H7 (cell line): ENCODE measurements at regions not wholly inside any gene's neighbourhood (a gene's known extent, or its start where the extent isn't known, plus 50 kb on each side); places are given as distances from the start of the nearest gene placed in this dataset.
A peak's percentile ranks its signal among the peaks of the same experiment; 100 is the strongest.

Experiments
- DNase-seq: peaks from one replicate; pipeline ENCODE4 v3.0.0; 2012
- H3K27me3 ChIP-seq: 2 replicates; pipeline ENCODE4 v1.6.0; 2011; ENCODE audit warnings: mild to moderate bottlenecking, low read length; ENCODE audit not compliant: control insufficient read depth, insufficient read depth
- H3K36me3 ChIP-seq: replicated peaks from 2 replicates; pipeline ENCODE4 v1.5.1; 2011; ENCODE audit warnings: low read length; ENCODE audit not compliant: control insufficient read depth, insufficient read depth
- H3K4me3 ChIP-seq: 2 replicates; pipeline ENCODE4 v1.5.1; 2011; ENCODE audit warnings: low read depth, mild to moderate bottlenecking, control low read depth, low read length, moderate library complexity; ENCODE audit not compliant: insufficient read depth

DNA sequence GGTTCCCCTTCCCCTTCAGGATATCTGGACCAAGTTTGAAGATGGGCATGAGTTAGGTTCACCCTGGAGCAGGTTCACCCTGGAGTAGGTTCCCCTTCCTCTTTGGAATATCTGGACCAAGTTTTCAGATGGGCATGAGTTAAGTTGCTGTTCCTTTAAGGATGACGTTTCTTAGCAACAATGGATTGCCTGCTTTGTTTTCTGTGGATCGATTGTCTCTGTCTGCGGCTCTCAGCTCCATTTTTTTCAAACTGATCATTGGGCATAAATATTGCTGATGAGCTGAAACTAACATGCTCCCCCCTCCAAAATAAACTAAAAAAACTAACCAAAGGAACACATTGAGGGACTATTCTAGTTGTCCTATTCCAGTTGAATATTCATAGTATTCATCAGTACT is 149.5 kb downstream of the SPP2 start:
- no peaks in the 10 kb centered on the region for H3K36me3 ChIP-seq
- H3K4me3 ChIP-seq = no peak overlapping the region
- no peak for DNase-seq
- no peaks in the 10 kb centered on the region for H3K27me3 ChIP-seq

DNA sequence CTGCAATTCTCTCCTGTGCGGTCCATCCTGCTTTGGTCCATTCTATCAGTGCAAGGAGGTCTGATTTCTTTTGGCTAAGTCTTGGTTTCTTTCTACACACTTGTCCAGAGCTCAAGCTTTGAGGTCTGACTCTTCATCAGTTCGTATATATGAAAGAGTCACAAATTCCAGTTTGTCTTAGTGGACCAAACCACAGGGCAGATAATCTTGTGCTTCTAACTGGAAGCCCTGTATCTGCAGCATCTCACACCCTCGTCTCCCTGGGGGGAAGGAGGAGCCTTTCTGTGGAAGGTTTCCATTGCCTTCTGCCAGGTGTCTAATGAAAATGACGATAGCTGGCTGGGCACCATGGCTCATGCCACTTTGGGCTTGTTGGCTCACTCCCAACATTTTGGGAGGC is 148.5 kb downstream of the SPP2 start:
- Histone ChIP-seq H3K36me3 (no peaks in the 10 kb centered on the region), H3K4me3 (no peak overlapping the region)
- no peak for DNase-seq

DNA sequence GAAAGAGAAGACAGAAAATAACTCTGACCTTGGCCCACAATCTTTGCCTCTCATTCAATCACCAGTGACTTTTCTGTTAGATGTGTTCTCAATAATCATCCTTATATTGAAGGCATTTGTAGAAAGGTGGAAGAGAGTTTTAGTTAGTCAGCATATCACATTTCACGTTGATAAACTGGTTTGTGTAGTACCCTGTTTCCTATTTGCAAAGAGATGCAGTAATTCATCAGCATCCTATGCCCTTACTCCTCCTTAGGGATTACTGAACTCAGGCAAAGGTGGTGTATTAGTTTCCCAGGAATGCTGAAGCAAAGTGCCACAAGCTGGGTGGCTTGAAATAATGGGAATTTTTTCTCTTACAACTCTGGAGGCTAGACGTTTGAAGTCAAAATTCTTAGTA is 145.0 kb downstream of the SPP2 start:
- no peak for DNase-seq
- Histone ChIP-seq H3K36me3 (no peaks in the 10 kb centered on the region), H3K27me3 (no peaks in the 10 kb centered on the region), H3K4me3 (no peak overlapping the region)

More for the DNA sequence above, 148.5 kb downstream of the SPP2 start:
- no peaks in the 10 kb centered on the region for H3K27me3 ChIP-seq

DNA sequence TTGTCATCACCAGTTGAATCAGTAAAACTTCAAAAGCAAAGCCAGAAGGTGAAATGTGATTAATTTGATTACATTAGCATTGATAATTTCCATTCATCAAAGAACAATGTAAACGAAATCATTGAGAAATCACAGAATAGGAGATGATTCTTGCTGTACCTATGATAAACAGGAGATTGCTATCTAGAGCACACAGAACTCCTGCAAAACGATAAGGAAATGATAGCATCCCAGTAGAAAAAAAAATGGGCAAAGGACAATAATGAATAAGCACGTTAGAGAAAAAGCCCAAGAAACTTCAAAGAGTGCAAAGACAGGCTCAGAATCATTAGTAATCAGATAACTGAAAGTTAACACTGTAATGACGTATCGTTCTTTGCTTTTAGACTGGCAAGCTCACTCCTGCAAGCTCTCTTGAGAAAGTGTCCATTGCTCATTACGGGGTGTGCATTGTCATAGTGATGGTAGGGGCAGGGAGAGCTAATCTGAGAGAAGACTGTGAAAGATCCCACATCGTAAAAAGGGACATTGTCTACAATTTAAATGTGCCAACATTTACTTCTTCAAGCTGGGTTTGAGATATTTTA is 143.6 kb downstream of the SPP2 start:
- H3K36me3 ChIP-seq = no peaks in the 10 kb centered on the region
- no peak for DNase-seq
- no peaks in the 10 kb centered on the region for H3K27me3 ChIP-seq
- no peak overlapping the region for H3K4me3 ChIP-seq

DNA sequence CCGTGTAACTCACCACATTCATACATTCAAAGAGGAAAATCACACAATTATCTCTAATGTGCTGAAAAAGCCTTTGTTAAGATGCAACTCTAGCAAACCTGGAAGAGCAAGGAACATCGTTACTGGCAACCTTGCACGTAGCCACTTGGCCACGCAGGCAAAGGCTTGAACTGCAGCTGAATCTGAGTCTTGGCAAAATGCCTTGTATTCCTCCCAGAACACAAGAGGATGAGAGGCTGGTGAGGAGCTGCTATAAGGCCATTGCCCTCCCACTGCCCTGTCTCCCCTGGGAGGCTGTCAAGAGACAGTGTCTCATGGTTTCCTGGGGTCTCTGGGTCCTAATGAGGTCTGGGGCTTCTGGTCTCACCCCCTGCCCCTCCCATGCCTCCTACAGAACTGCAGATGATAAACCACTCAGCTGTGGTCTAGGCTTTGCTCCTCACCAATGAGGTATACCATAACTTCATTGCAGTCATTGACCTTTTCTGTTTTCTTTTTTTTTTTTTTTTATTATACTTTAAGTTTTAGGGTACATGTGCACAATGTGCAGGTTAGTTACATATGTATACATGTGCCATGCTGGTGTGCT is 141.4 kb downstream of the SPP2 start:
- DNase-seq = no peak

DNA sequence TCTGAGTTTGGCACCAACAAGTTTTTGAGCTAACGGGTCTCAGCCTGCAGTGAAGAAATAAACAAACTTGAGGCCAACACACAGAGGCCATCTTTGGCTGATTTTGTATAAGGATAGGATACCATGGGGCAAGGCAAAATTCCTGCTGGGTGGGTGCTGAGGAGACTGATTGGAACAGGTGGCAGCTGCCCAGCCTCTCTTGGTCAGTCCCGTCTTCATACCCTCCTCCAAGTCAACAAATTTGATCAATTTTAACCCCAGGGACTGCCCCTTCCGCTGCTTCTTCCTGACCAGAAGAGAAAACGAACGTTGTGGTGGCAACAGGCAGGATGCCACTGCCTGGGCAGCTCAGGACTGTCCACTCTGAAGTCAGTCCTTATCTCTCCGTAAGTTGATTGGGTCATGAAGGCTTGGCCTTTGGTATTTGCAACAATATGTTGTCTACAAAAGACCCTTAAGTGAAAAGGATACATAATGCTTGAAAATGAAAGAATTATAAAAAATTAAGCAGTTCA is 139.3 kb downstream of the SPP2 start:
- DNase-seq = no peak
- H3K36me3 ChIP-seq = no peaks in the 10 kb centered on the region
- H3K4me3 ChIP-seq = no peak overlapping the region
- no peaks in the 10 kb centered on the region for H3K27me3 ChIP-seq

More for the DNA sequence above, 141.4 kb downstream of the SPP2 start:
- Histone ChIP-seq H3K36me3 (no peaks in the 10 kb centered on the region), H3K27me3 (no peaks in the 10 kb centered on the region), H3K4me3 (no peak overlapping the region)

DNA sequence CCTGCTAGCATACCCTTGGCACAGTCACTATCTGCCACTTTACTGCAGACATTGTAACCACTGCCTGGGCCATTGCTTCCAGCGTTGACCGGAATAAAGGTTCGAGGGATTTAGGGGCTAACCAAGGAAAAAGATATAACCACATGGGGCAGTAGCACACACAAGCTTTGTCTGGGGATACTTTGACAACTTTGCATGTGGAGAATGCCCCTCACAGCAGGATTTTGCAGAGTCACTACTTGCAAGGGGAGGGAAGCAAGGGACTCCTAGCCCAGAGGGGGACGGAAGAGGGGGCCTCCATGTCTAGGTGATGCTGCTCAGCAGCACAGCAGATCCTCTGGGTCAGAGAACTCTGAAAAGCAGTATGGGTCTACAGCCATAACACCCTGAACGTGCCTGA is 138.7 kb downstream of the SPP2 start:
- H3K27me3 ChIP-seq = no peaks in the 10 kb centered on the region
- no peaks in the 10 kb centered on the region for H3K36me3 ChIP-seq
- H3K4me3 ChIP-seq = no peak overlapping the region
- DNase-seq = peak; percentile 28

DNA sequence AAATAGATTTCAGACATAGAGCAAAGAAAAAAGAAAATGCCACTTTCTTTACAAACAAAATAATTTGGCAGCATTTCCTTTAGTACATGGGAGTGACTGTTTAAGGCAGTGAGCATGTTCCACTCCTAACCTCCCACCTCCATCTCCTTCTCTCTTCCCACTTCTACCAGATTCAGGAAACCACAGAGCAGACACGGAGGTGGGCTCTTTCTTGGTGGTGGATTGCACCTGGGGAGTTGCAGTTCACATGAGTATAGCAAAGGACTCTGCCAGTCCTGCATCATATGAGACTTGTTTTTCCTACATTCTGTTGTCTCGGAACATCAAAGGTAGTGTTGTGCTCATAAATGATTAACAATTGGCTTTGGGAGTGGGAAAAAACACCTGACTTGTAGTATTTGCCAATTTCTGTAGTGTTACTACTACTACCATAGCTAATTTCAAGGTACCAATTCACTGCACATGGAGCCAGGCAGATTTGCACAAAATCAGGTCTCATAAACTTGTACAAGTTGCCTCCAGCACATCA is 137.2 kb downstream of the SPP2 start:
- no peaks in the 10 kb centered on the region for H3K36me3 ChIP-seq
- no peaks in the 10 kb centered on the region for H3K27me3 ChIP-seq
- no peak overlapping the region for H3K4me3 ChIP-seq
- DNase-seq = no peak

DNA sequence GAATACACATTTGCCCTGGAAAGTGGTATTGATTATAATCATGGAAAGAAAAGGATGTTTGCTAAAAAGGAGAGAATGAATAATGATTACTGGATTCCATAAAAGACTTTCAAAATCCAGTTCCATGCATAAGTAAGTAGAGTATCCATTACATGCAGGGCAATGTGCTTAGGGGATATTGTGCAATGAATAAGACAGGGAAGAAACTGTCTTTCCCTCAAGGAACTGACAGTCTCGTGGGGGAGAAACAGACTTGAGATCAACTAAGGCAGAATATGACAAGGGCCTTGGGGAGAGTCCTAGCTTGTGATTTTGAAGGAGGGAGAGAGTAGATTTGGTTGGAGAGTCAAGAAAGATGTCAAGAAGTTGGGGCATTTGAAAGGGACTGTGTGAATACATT is 130.6 kb downstream of the SPP2 start:
- Histone ChIP-seq H3K27me3 (no peaks in the 10 kb centered on the region), H3K36me3 (no peaks in the 10 kb centered on the region), H3K4me3 (no peak overlapping the region)
- DNase-seq = no peak

DNA sequence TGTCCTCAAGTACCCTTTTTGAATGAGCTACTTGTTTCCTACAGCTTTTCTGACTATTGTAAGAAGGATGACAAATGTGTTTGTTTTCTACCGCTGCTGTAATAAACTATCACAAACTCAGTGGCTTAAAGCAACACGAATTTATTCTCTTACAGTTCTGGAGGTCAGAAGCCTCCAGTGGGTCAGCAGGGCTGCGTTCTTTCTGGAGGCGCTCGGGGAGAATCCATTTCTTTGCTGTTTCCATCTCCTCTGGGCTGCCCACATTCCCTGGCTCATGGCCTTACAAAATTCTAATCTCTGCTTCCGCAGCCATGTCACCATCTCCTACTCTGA is 128.5 kb downstream of the SPP2 start:
- DNase-seq = no peak
- Histone ChIP-seq H3K4me3 (no peak overlapping the region), H3K27me3 (no peaks in the 10 kb centered on the region), H3K36me3 (no peaks in the 10 kb centered on the region)

DNA sequence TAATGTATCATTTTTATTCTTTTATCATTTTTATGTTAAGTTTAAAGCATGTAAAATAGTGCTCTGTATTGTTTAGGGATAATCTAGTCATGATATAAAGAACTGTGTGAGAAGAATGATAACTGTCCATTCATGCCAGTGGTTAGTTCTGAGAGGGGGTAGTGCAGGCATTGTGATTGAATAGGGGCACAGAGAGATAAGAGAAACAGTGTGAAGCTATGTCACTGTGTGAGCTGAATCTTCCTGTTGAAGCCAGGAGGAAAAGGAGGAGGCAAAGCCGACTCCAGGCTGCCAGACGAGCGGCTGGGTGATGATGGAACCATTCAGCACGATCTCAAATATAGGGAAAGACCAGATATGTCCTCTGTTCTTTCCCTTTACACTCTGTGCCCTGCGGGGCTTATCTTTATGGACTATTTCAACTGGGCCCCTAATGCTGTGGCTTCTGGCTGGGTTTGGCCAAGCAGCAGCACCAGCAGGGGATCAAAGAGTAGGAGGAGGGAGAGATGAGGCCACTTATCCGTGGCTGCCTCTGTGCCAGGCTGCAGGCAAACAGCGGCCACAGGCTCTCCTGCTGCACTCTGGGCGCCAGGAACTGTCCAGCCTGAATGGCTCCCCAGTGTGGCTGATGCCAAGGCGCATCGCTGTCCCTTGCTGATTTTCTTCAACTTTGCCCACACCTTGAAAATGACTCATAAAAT is 128.0 kb downstream of the SPP2 start:
- Histone ChIP-seq H3K4me3 (no peak overlapping the region), H3K27me3 (no peaks in the 10 kb centered on the region), H3K36me3 (no peaks in the 10 kb centered on the region)
- no peak for DNase-seq

DNA sequence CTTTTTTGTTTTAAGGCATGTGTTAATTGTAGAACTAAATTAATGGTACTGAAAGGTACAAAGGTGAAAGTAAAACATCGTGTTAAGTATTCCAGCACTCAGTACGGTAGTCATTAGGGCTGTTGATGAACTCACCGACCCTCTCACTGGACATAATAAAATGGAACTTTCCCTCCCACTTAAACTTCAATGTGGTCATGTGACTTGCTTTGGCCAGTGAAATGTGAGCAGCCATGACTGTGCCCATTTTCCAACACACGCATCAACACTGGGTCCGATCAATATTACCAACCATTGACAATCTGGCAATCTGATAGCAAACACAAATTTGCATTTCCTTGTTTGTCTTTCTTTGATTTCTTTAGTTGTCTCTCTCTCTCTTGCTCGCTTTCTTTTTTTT is 125.1 kb downstream of the SPP2 start:
- no peak overlapping the region for H3K4me3 ChIP-seq
- H3K27me3 ChIP-seq = no peaks in the 10 kb centered on the region
- DNase-seq = no peak
- H3K36me3 ChIP-seq = no peaks in the 10 kb centered on the region

DNA sequence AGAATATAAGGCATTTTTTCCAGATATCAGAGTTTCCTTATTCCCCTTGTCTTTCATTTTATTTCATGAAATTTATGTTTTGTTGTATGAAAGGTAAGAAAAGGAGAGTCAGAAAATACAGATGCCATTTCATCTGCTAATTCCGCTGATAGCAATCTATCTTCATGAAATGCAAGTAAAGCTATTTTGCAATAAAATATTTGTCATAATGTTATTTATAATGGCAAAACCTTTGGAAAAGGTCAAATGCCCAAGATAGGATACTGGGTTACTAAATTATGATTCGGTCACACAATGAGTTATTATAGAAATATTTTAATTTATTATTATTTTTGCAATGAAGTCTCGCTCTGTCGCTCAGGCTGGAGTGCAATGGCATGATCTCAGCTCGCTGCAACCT is 124.2 kb downstream of the SPP2 start:
- H3K4me3 ChIP-seq = no peak overlapping the region
- no peaks in the 10 kb centered on the region for H3K27me3 ChIP-seq

DNA sequence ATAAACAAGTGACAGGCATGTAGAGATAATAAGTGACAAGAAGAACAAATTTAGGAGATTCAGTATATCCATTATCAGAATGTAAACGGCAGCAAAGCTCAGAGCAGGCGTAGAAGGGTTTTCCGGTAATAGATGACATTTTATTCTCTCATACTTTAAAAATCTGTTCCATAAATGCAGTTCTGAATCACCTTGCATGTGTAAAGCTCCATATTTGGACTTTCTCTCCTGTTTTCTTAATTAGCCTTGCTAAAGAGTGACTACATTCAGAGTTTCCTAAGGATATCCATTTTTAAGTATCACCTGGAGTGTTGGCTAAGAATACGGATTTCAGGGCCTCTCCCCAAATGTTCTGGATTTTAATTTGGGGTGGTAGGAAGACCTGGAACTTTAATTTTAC is 122.0 kb downstream of the SPP2 start:
- no peak for DNase-seq
- Histone ChIP-seq H3K36me3 (no peaks in the 10 kb centered on the region), H3K27me3 (no peaks in the 10 kb centered on the region), H3K4me3 (no peak overlapping the region)

More for the DNA sequence above, 124.2 kb downstream of the SPP2 start:
- H3K36me3 ChIP-seq = no peaks in the 10 kb centered on the region
- DNase-seq = no peak

DNA sequence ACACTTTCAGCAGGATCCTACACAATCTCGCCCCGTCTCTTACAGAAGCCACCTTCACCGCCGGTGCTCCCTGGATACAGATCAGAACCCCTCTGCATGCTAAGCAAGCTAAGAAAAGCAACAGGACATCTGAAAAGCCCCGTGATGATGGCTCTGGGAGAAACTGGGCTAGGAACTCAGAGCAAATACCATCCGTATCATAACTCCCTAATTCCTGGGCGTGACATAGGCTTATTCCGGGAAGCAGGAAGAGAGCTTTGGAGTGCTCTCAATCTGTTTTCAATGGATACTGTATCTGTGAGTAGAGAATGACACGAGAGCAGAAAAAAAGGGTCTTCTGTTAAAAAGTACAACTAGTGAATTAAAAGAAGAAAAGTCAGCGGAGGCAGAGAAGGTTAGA is 121.6 kb downstream of the SPP2 start:
- no peak for DNase-seq
- Histone ChIP-seq H3K4me3 (no peak overlapping the region), H3K27me3 (no peaks in the 10 kb centered on the region), H3K36me3 (no peaks in the 10 kb centered on the region)
